Erythroblast (primary cell): ENCODE measurements at regions not wholly inside any gene's neighbourhood (a gene's known extent, or its start where the extent isn't known, plus 50 kb on each side); places are given as distances from the start of the nearest gene placed in this dataset.
"Not testable (repeated sequence)": the region's sequence is repeated elsewhere in the genome, so short reads cannot be mapped to it uniquely, and the experiment has no call there.

Experiments used
- DNase-seq, 2 experiments: peaks; one replicate each; lab custom pipeline; 2025; lab: John Stamatoyannopoulos, UW
- GATA1 ChIP-seq: IDR thresholded peaks from 2 replicates; pipeline ENCODE4 v1.6.1; 2011; ENCODE audit warnings: low read depth, mild to moderate bottlenecking, control low read depth, low read length, moderate library complexity
- POLR2A ChIP-seq: IDR thresholded peaks from 2 replicates; pipeline ENCODE4 v1.6.1; 2011; ENCODE audit warnings: mild to moderate bottlenecking, low read length

- DNase-seq, result no peak
- TF ChIP-seq GATA1 (no peak), POLR2A (no peak)
Measured at GRCh38 chrX:26908218-26908617, 554.9 kb downstream of the PPP4R3C start.

- no peak for DNase-seq
Measured at GRCh38 chrX:26889574-26889973, 573.6 kb downstream of the PPP4R3C start.

GRCh38 chrX:26873736-26874135 lies 589.4 kb downstream of the PPP4R3C start:
- DNase-seq, result no peak
- TF ChIP-seq GATA1, result no peak
- TF ChIP-seq POLR2A, result no peak

More at GRCh38 chrX:26889574-26889973, 573.6 kb downstream of the PPP4R3C start:
- TF ChIP-seq GATA1, result no peak
- no peak for TF ChIP-seq POLR2A

GRCh38 chrX:26871967-26872366 lies 591.2 kb downstream of the PPP4R3C start:
- DNase-seq, result no peak

GRCh38 chrX:26851981-26852380 lies 611.2 kb downstream of the PPP4R3C start:
- TF ChIP-seq GATA1 (no peak), POLR2A (no peak)
- no peak for DNase-seq

More at GRCh38 chrX:26871967-26872366, 591.2 kb downstream of the PPP4R3C start:
- TF ChIP-seq POLR2A, result no peak
- TF ChIP-seq GATA1, result no peak

- no peak for DNase-seq
- TF ChIP-seq GATA1 (no peak), POLR2A (no peak)
Measured at GRCh38 chrX:26848511-26848910, 614.6 kb downstream of the PPP4R3C start.

- TF ChIP-seq GATA1, result no peak
- TF ChIP-seq POLR2A, result no peak
- DNase-seq, result no peak
Measured at GRCh38 chrX:26845056-26845455, 618.1 kb downstream of the PPP4R3C start.

GRCh38 chrX:26822448-26822847 lies 606.5 kb downstream of the MAGEB5 start:
- TF ChIP-seq GATA1 (no peak), POLR2A (no peak)

GRCh38 chrX:26789751-26790150 lies 573.8 kb downstream of the MAGEB5 start:
- no peak for DNase-seq
- TF ChIP-seq POLR2A (no peak), GATA1 (no peak)

More at GRCh38 chrX:26822448-26822847, 606.5 kb downstream of the MAGEB5 start:
- no peak for DNase-seq

GRCh38 chrX:26788402-26788998 lies 572.5 kb downstream of the MAGEB5 start:
- no peak for TF ChIP-seq POLR2A
- no peak for TF ChIP-seq GATA1
- DNase-seq, result no peak

GRCh38 chrX:26783512-26784225 lies 567.7 kb downstream of the MAGEB5 start:
- no peak for TF ChIP-seq GATA1
- no peak for TF ChIP-seq POLR2A
- DNase-seq, result peak; percentile 26 to 38

GRCh38 chrX:26778320-26778888 lies 562.4 kb downstream of the MAGEB5 start:
- TF ChIP-seq GATA1, result no peak
- no peak for TF ChIP-seq POLR2A
- peak; percentile 3 to 14 for DNase-seq

GRCh38 chrX:26762253-26762652 lies 546.3 kb downstream of the MAGEB5 start:
- DNase-seq, result no peak
- TF ChIP-seq GATA1 (no peak), POLR2A (no peak)

- not testable (repeated sequence) for DNase-seq
Measured at GRCh38 chrX:26755760-26756159, 539.8 kb downstream of the MAGEB5 start.
